Endothelial cell (in vitro differentiated cells): ENCODE measurements at regions not wholly inside any gene's neighbourhood (a gene's known extent, or its start where the extent isn't known, plus 50 kb on each side); places are given as distances from the start of the nearest gene placed in this dataset.

ENCODE experiments used
- DNase-seq: peaks from one replicate; pipeline ENCODE4 v3.0.0; 2021; ENCODE audit warnings: low spot score
- H3K27ac Mint-ChIP-seq: one replicate; pipeline ENCODE4 v1.8.0; 2021; ENCODE audit warnings: mixed read lengths, inconsistent platforms; ENCODE audit not compliant: unreplicated experiment
- H3K27me3 Mint-ChIP-seq: one replicate; pipeline ENCODE4 v1.8.0; 2021; ENCODE audit warnings: mild to moderate bottlenecking, moderate library complexity, mixed read lengths, inconsistent platforms; ENCODE audit not compliant: unreplicated experiment
- H3K36me3 Mint-ChIP-seq: one replicate; pipeline ENCODE4 v1.8.0; 2021; ENCODE audit warnings: mild to moderate bottlenecking, low read depth, mixed read lengths, inconsistent platforms; ENCODE audit not compliant: unreplicated experiment
- H3K4me1 Mint-ChIP-seq: one replicate; pipeline ENCODE4 v1.8.0; 2021; ENCODE audit warnings: mild to moderate bottlenecking, mixed read lengths, inconsistent platforms; ENCODE audit not compliant: unreplicated experiment
- H3K4me3 Mint-ChIP-seq: one replicate; pipeline ENCODE4 v1.8.0; 2021; ENCODE audit warnings: mild to moderate bottlenecking, mixed read lengths, inconsistent platforms; ENCODE audit not compliant: unreplicated experiment
- H3K9me3 Mint-ChIP-seq: one replicate; pipeline ENCODE4 v1.8.0; 2021; ENCODE audit warnings: mixed read lengths, inconsistent platforms; ENCODE audit not compliant: unreplicated experiment
- TF ChIP-seq, protein P1 (sequence below): fragments of 200-600 bp; sonication (generic); IDR thresholded peaks from one replicate; pipeline ENCODE4 v1.5.0; 2021; ENCODE audit warnings: antibody characterized with exemption; ENCODE audit not compliant: unreplicated experiment

DNA sequence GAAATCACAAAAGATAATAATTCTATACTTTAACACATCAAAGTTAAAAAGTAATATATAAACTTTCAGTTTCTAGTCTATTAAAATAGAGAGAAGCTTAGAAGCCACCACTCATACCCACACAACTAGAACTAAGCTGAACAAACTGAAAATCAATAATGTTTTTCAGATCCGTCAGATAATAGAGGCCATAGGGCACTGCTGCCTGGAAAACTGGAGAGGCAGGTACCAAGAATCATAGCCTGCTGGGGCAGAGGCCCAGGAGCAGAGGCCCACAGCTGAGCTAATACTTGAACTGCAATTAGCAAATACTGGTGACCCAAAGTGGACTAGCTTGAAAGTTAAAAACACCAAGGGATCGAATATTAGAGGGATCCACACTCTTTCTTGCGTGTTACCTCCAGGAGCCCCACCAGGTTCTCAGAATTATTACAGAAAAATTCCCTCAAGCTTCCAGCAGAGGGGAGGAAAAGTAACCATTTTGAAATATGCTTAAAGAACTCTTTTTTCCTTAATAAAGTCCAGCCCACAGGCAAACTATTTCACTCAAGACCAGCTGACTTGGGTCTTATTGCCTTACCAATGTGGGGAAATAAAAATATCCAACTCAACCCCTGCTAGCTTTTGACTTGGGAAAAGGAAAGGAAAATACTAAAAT, 774.1 kb upstream of the IGFBP3 start:
- TF ChIP-seq, protein P1, sequence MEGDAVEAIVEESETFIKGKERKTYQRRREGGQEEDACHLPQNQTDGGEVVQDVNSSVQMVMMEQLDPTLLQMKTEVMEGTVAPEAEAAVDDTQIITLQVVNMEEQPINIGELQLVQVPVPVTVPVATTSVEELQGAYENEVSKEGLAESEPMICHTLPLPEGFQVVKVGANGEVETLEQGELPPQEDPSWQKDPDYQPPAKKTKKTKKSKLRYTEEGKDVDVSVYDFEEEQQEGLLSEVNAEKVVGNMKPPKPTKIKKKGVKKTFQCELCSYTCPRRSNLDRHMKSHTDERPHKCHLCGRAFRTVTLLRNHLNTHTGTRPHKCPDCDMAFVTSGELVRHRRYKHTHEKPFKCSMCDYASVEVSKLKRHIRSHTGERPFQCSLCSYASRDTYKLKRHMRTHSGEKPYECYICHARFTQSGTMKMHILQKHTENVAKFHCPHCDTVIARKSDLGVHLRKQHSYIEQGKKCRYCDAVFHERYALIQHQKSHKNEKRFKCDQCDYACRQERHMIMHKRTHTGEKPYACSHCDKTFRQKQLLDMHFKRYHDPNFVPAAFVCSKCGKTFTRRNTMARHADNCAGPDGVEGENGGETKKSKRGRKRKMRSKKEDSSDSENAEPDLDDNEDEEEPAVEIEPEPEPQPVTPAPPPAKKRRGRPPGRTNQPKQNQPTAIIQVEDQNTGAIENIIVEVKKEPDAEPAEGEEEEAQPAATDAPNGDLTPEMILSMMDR, result no peak
- peaks cover 2% of the 10 kb centered on the region for H3K4me1 Mint-ChIP-seq
- H3K27ac Mint-ChIP-seq, result no peak overlapping the region
- DNase-seq, result no peak
- H3K4me3 Mint-ChIP-seq, result no peak overlapping the region
- H3K36me3 Mint-ChIP-seq, result no peaks in the 10 kb centered on the region
- peaks cover 1% of the 10 kb centered on the region for H3K27me3 Mint-ChIP-seq
- H3K9me3 Mint-ChIP-seq, result peaks cover 4% of the 10 kb centered on the region

DNA sequence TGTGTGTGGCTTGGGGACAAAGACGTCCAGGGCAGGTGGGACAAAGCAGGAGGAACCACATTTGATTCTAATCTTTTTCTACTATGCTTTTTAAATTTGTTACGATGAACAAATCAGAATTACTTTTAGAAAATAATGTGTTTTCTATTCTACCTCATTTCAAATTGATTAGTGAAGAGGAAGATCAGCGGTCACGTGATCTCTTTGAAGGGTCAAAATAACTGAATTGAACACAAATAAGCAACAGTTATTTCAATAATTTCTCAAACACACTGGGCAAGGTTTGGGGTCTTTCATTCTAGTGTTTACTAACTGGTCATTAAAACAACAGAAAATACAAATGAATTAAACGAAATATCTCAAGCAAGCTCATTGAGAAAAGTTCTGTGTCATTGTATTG, 773.0 kb upstream of the IGFBP3 start:
- DNase-seq, result no peak
- TF ChIP-seq, protein P1, result no peak
- Mint-ChIP-seq H3K4me3 (no peak overlapping the region), H3K27me3 (peaks cover 1% of the 10 kb centered on the region), H3K4me1 (peaks cover 2% of the 10 kb centered on the region), H3K9me3 (peaks cover 4% of the 10 kb centered on the region), H3K27ac (no peak overlapping the region), H3K36me3 (no peaks in the 10 kb centered on the region)

DNA sequence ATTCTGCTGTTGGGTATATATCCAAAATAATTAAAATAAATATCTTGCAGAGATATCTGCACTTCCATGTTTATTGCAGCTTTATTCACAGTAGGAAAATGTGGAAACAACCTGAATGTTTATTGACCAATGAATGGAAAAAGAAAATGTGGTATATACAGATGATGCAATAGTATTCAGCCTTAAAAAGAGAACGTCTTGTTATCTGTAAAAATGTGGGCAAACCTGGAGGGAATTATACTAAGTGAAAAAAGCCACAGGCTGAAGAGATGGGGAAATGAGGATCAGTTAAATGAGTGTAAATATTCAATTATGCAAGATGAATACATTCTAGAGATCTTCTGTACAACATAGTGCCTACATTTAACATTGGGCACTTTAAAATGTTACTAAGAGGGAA, 766.1 kb upstream of the IGFBP3 start:
- Mint-ChIP-seq H3K36me3 (no peaks in the 10 kb centered on the region), H3K9me3 (no peaks in the 10 kb centered on the region), H3K27me3 (peaks cover 1% of the 10 kb centered on the region), H3K27ac (no peak overlapping the region), H3K4me1 (no peaks in the 10 kb centered on the region), H3K4me3 (no peak overlapping the region)
- TF ChIP-seq, protein P1, result no peak
- DNase-seq, result no peak

DNA sequence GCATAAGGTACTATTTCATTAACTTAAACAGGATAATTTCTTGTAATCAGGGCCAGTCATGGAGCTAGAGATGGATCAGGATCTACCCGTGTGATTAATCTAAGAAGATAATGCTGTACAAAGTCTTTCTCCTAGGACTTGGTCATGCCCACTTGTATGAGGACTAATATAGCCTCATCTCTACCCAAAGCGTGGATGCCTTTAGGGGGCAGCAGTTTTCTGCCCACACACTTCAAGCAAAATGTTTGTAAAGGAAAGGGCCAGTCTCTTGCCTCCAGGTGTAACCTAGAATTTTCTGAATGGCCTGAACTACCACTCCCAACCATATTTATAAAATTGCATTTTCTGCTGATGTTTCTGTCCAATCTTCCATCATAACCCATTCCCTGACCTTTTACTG, 764.0 kb upstream of the IGFBP3 start:
- H3K4me3 Mint-ChIP-seq, result no peak overlapping the region
- peaks cover 1% of the 10 kb centered on the region for H3K27me3 Mint-ChIP-seq
- H3K36me3 Mint-ChIP-seq, result no peaks in the 10 kb centered on the region
- no peaks in the 10 kb centered on the region for H3K4me1 Mint-ChIP-seq
- DNase-seq, result no peak
- H3K9me3 Mint-ChIP-seq, result no peaks in the 10 kb centered on the region
- no peak overlapping the region for H3K27ac Mint-ChIP-seq
- TF ChIP-seq, protein P1, result no peak

DNA sequence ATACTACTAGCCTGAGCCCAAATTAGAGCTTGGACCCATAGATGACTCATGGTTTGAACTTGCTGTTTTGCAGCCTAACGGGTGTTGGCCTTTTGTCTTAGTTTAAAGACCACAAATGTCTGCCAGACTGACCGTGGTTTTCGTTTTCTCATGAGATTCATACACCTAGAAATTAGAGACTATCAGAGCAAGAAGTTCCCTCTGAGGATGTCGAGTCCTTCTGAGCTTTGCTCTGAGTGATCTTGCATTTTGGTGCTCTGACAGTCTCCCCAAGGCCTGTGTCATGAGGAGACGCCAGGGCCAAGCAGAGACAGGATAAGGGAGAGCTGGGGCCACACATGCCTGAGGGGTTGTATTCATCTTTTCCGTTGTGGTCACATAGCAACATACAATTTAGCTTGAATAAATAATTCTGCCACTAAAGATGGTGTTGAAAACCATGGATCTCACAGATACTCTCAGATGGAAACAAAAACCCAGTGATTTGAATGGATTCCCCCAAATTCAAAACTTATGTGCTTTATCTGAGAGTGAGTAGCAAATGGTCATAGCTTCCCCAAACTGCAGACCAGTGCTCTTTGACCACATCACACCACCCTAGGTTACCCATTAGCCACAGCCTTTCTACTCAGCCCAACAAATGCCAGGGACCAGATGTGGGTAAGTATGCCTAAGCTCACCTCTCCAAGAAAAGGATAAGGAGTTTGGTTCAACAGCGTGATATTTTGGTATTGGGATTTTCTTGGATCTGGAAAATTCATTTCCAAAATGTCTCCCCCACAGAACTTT, 762.0 kb upstream of the IGFBP3 start:
- Mint-ChIP-seq H3K4me3 (no peak overlapping the region), H3K9me3 (no peaks in the 10 kb centered on the region), H3K4me1 (no peaks in the 10 kb centered on the region), H3K27ac (no peak overlapping the region), H3K27me3 (peaks cover 1% of the 10 kb centered on the region), H3K36me3 (no peaks in the 10 kb centered on the region)
- DNase-seq, result no peak
- TF ChIP-seq, protein P1, result no peak
